OCI-LY7 (cell line): ENCODE measurements at regions not wholly inside any gene's neighbourhood (a gene's known extent, or its start where the extent isn't known, plus 50 kb on each side); places are given as distances from the start of the nearest gene placed in this dataset.

Experiments
- EZH2phosphoT487 ChIP-seq: fragments of 200-600 bp; sonication (generic); IDR thresholded peaks from 2 replicates; pipeline ENCODE4 v1.6.1; 2018; ENCODE audit warnings: low read depth, borderline replicate concordance, mild to moderate bottlenecking, mixed run types, antibody characterized with exemption, low read length, moderate library complexity, mixed read lengths
- TF ChIP-seq, protein P1 (sequence below): fragments of 200-600 bp; sonication (generic); conservative IDR thresholded peaks from 2 replicates; pipeline ENCODE4 v1.5.1; 2014; ENCODE audit warnings: mild to moderate bottlenecking, antibody characterized with exemption, low read length, moderate library complexity, mixed read lengths

DNA sequence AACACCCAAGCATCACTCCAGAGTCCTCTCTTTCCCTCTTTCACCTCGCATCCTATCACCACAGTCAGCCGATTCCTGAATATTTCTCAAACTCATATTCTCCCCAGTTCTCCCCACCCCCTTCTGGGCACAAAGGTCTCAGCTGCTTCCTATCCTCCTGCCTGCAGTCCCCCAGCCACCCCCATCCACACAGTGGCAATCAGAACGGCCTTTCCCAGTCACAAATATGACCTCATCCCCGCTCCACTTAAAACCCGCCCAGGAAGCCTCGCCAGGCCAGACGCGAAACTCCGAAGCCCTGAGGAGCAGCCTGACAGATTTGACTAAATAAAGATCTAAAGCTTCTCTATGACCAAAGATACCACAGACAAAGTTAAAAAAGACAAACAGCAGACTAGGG lies 49.9 kb upstream of the LINGO1 start:
- TF ChIP-seq, protein P1, sequence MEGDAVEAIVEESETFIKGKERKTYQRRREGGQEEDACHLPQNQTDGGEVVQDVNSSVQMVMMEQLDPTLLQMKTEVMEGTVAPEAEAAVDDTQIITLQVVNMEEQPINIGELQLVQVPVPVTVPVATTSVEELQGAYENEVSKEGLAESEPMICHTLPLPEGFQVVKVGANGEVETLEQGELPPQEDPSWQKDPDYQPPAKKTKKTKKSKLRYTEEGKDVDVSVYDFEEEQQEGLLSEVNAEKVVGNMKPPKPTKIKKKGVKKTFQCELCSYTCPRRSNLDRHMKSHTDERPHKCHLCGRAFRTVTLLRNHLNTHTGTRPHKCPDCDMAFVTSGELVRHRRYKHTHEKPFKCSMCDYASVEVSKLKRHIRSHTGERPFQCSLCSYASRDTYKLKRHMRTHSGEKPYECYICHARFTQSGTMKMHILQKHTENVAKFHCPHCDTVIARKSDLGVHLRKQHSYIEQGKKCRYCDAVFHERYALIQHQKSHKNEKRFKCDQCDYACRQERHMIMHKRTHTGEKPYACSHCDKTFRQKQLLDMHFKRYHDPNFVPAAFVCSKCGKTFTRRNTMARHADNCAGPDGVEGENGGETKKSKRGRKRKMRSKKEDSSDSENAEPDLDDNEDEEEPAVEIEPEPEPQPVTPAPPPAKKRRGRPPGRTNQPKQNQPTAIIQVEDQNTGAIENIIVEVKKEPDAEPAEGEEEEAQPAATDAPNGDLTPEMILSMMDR = no peak
- TF ChIP-seq EZH2phosphoT487 = no peak
